A549 (cell line): ENCODE measurements at regions not wholly inside any gene's neighbourhood (a gene's known extent, or its start where the extent isn't known, plus 50 kb on each side); places are given as distances from the start of the nearest gene placed in this dataset.

Experiments used
- BHLHE40 ChIP-seq: IDR thresholded peaks from 2 replicates; pipeline ENCODE4 v1.6.1; 2012; ENCODE audit warnings: low read depth, low read length, inconsistent platforms
- EP300 ChIP-seq, 2 experiments: fragments of >200 bp; sonication (Bioruptor Twin); formaldehyde crosslinking; IDR thresholded peaks; 2 replicates in 1 of 2; 3 replicates in 1 of 2; pipeline ENCODE4 v1.6.1; 2016 to 2017
- KDM1A ChIP-seq: fragments of 200-600 bp; sonication (generic); IDR thresholded peaks from 2 replicates; pipeline ENCODE4 v1.6.1; 2016; ENCODE audit warnings: low read depth, mild to moderate bottlenecking
- POLR2A ChIP-seq: IDR thresholded peaks from 2 replicates; pipeline ENCODE4 v1.6.1; 2012; ENCODE audit warnings: mild to moderate bottlenecking, low read length
- RAD21 ChIP-seq, 2 experiments: fragments of >200 bp in 1 of 2; sonication (Bioruptor Twin) in 1 of 2; formaldehyde crosslinking in 1 of 2; IDR thresholded peaks in 1 of 2; conservative IDR thresholded peaks in 1 of 2; 2 replicates in 1 of 2; 3 replicates in 1 of 2; pipeline ENCODE4 v1.6.1; 2012 to 2018; ENCODE audit warnings: inconsistent platforms in 1 of 2
- RNF2 ChIP-seq: fragments of 200-600 bp; sonication (generic); IDR thresholded peaks from 2 replicates; pipeline ENCODE4 v1.6.1; 2016; ENCODE audit warnings: low read depth, mild to moderate bottlenecking, antibody characterized with exemption, moderate library complexity, borderline replicate concordance
- TF ChIP-seq, protein P1 (sequence below): fragments of 200-600 bp; sonication (generic); IDR thresholded peaks from 2 replicates; pipeline ENCODE4 v1.6.1; 2016; ENCODE audit warnings: antibody characterized with exemption, mild to moderate bottlenecking, moderate library complexity
- TF ChIP-seq, protein P2 (sequence below): fragments of >200 bp; sonication (Bioruptor Twin); formaldehyde crosslinking; IDR thresholded peaks from 3 replicates; pipeline ENCODE4 v1.5.1; 2016
- TF ChIP-seq, protein P3 (sequence below): fragments of 450-650 bp; IDR thresholded peaks from 2 replicates; pipeline ENCODE4 v1.6.1; 2014; ENCODE audit warnings: antibody characterized with exemption

DNA sequence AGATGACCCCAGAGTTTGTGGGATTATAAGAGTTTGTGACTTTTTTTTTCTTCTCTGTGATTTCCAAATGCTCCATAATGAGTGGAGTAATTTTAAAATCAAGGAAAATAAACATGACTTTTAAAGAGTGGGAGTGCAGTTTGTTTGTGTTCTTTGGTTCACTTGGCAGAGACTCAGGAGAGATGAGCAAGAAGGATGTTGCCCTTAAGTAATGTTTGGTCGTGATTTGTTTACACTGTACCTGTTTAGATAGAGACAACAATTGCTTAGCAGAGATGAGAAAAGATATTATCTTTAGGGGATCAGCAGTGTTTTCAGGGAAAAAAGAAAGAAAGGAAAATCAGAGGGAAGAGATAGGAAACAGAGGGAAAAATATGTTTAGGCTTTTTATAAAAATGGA lies 170.8 kb downstream of the ADSS2 start:
- no peak; a peak in 1 of 5 replicates for TF ChIP-seq EP300 (IDR thresholded peaks at IDR 0.05)
- TF ChIP-seq RNF2 = no peak
- no peak for TF ChIP-seq BHLHE40
- TF ChIP-seq, protein P1, sequence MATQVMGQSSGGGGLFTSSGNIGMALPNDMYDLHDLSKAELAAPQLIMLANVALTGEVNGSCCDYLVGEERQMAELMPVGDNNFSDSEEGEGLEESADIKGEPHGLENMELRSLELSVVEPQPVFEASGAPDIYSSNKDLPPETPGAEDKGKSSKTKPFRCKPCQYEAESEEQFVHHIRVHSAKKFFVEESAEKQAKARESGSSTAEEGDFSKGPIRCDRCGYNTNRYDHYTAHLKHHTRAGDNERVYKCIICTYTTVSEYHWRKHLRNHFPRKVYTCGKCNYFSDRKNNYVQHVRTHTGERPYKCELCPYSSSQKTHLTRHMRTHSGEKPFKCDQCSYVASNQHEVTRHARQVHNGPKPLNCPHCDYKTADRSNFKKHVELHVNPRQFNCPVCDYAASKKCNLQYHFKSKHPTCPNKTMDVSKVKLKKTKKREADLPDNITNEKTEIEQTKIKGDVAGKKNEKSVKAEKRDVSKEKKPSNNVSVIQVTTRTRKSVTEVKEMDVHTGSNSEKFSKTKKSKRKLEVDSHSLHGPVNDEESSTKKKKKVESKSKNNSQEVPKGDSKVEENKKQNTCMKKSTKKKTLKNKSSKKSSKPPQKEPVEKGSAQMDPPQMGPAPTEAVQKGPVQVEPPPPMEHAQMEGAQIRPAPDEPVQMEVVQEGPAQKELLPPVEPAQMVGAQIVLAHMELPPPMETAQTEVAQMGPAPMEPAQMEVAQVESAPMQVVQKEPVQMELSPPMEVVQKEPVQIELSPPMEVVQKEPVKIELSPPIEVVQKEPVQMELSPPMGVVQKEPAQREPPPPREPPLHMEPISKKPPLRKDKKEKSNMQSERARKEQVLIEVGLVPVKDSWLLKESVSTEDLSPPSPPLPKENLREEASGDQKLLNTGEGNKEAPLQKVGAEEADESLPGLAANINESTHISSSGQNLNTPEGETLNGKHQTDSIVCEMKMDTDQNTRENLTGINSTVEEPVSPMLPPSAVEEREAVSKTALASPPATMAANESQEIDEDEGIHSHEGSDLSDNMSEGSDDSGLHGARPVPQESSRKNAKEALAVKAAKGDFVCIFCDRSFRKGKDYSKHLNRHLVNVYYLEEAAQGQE = no peak
- TF ChIP-seq, protein P2, sequence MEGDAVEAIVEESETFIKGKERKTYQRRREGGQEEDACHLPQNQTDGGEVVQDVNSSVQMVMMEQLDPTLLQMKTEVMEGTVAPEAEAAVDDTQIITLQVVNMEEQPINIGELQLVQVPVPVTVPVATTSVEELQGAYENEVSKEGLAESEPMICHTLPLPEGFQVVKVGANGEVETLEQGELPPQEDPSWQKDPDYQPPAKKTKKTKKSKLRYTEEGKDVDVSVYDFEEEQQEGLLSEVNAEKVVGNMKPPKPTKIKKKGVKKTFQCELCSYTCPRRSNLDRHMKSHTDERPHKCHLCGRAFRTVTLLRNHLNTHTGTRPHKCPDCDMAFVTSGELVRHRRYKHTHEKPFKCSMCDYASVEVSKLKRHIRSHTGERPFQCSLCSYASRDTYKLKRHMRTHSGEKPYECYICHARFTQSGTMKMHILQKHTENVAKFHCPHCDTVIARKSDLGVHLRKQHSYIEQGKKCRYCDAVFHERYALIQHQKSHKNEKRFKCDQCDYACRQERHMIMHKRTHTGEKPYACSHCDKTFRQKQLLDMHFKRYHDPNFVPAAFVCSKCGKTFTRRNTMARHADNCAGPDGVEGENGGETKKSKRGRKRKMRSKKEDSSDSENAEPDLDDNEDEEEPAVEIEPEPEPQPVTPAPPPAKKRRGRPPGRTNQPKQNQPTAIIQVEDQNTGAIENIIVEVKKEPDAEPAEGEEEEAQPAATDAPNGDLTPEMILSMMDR = no peak
- TF ChIP-seq RAD21 (conservative IDR thresholded peaks at IDR 0.05 in 1 of 2, IDR thresholded peaks at IDR 0.05 in 1 of 2) = no peak
- no peak for TF ChIP-seq POLR2A
- TF ChIP-seq, protein P3, sequence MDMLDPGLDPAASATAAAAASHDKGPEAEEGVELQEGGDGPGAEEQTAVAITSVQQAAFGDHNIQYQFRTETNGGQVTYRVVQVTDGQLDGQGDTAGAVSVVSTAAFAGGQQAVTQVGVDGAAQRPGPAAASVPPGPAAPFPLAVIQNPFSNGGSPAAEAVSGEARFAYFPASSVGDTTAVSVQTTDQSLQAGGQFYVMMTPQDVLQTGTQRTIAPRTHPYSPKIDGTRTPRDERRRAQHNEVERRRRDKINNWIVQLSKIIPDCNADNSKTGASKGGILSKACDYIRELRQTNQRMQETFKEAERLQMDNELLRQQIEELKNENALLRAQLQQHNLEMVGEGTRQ = no peak
- no peak for TF ChIP-seq KDM1A
